ENCODE measurements at regions not wholly inside any gene's neighbourhood (a gene's known extent, or its start where the extent isn't known, plus 50 kb on each side); places are given as distances from the start of the nearest gene placed in this dataset.
"Not testable (repeated sequence)": the region's sequence is repeated elsewhere in the genome, so short reads cannot be mapped to it uniquely, and the experiment has no call there.

GRCh38 chr4:20046931-20047677 lies 204.6 kb upstream of the SLIT2 start:
- DNase-seq: no peak

GRCh38 chr4:20046179-20046578 lies 205.5 kb upstream of the SLIT2 start:
- no peak for DNase-seq

- DNase-seq: no peak
Observed at GRCh38 chr4:20044966-20045365, 206.7 kb upstream of the SLIT2 start.

- DNase-seq: no peak
Observed at GRCh38 chr4:20044502-20044911, 207.2 kb upstream of the SLIT2 start.

GRCh38 chr4:20043991-20044390 lies 207.7 kb upstream of the SLIT2 start:
- no peak for DNase-seq

GRCh38 chr4:20042769-20043168 lies 208.9 kb upstream of the SLIT2 start:
- no peak for DNase-seq

- no peak for DNase-seq
Observed at GRCh38 chr4:20041839-20042407, 209.8 kb upstream of the SLIT2 start.

- DNase-seq: peak; percentile 35
Observed at GRCh38 chr4:20037745-20038144, 214.0 kb upstream of the SLIT2 start.

- DNase-seq: no peak
Observed at GRCh38 chr4:20030108-20030507, 221.6 kb upstream of the SLIT2 start.

- DNase-seq: no peak
Observed at GRCh38 chr4:20028645-20029044, 223.1 kb upstream of the SLIT2 start.

GRCh38 chr4:20026456-20026855 lies 225.2 kb upstream of the SLIT2 start:
- DNase-seq: no peak

GRCh38 chr4:20022471-20022870 lies 229.2 kb upstream of the SLIT2 start:
- no peak for DNase-seq

- DNase-seq: no peak
Observed at GRCh38 chr4:20020056-20020455, 231.6 kb upstream of the SLIT2 start.

- DNase-seq: no peak
Observed at GRCh38 chr4:20019310-20020015, 232.2 kb upstream of the SLIT2 start.

GRCh38 chr4:20017777-20018115 lies 234.0 kb upstream of the SLIT2 start:
- DNase-seq: no peak

GRCh38 chr4:20017070-20017776 lies 234.5 kb upstream of the SLIT2 start:
- no peak for DNase-seq

GRCh38 chr4:20015636-20016224 lies 236.0 kb upstream of the SLIT2 start:
- DNase-seq: no peak

GRCh38 chr4:20003836-20004558 lies 247.7 kb upstream of the SLIT2 start:
- DNase-seq: not testable (repeated sequence)

- DNase-seq: no peak
Observed at GRCh38 chr4:19999775-20000414, 251.8 kb upstream of the SLIT2 start.

- DNase-seq: no peak
Observed at GRCh38 chr4:19999276-19999675, 252.4 kb upstream of the SLIT2 start.

- no peak for DNase-seq
Observed at GRCh38 chr4:19993242-19993641, 258.5 kb upstream of the SLIT2 start.

- no peak for DNase-seq
Observed at GRCh38 chr4:19992471-19993093, 259.1 kb upstream of the SLIT2 start.

Data from OCI-M1 (cell line).